ENCODE measurements at regions not wholly inside any gene's neighbourhood (a gene's known extent, or its start where the extent isn't known, plus 50 kb on each side); places are given as distances from the start of the nearest gene placed in this dataset.
"Not testable (repeated sequence)": the region's sequence is repeated elsewhere in the genome, so short reads cannot be mapped to it uniquely, and the experiment has no call there.

DNA sequence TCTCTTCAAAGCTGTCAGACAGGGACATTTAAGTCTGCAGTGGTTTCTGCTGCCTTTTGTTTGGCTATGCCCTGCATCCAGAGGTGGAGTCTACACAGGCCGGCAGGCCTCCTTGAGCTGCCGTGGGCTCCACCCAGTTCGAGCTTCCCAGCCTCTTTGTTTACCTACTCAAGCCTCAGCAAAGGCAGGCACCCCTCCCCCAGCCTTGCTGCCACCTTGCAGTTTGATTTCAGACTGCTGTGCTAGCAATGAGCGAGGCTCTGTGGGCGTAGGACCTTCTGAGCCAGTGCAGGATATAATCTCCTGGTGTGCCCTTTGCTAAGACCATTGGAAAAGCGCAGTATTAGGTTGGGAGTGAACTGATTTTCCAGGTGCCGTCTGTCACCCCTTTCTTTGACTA lies 51.0 kb upstream of the VCAM1 start:
- TF ChIP-seq, protein P1, sequence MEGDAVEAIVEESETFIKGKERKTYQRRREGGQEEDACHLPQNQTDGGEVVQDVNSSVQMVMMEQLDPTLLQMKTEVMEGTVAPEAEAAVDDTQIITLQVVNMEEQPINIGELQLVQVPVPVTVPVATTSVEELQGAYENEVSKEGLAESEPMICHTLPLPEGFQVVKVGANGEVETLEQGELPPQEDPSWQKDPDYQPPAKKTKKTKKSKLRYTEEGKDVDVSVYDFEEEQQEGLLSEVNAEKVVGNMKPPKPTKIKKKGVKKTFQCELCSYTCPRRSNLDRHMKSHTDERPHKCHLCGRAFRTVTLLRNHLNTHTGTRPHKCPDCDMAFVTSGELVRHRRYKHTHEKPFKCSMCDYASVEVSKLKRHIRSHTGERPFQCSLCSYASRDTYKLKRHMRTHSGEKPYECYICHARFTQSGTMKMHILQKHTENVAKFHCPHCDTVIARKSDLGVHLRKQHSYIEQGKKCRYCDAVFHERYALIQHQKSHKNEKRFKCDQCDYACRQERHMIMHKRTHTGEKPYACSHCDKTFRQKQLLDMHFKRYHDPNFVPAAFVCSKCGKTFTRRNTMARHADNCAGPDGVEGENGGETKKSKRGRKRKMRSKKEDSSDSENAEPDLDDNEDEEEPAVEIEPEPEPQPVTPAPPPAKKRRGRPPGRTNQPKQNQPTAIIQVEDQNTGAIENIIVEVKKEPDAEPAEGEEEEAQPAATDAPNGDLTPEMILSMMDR (conservative IDR thresholded peaks at IDR 0.05 in 1 of 2, IDR thresholded peaks at IDR 0.05 in 1 of 2; ENCODE audit: extremely low read depth in 1 of 2, insufficient read depth in 1 of 2, low read depth in 1 of 2, low read length in 2 of 2), result not testable (repeated sequence)
- TF ChIP-seq EZH2 (IDR thresholded peaks at IDR 0.05; ENCODE audit: borderline replicate concordance, low read length), result not testable (repeated sequence)
